GM13976 (cell line): ENCODE measurements at regions not wholly inside any gene's neighbourhood (a gene's known extent, or its start where the extent isn't known, plus 50 kb on each side); places are given as distances from the start of the nearest gene placed in this dataset.

ENCODE experiments used
- DNase-seq: peaks from one replicate; pipeline ENCODE4 v3.0.0; 2012; ENCODE audit warnings: low spot score
- in situ Hi-C: fragments of 300-500 bp; cut with MboI; formaldehyde crosslinking; loops from one replicate; pipeline ENCODE4 v1.12.0; 2022; ENCODE audit warnings: low sequenced_read_pairs, mixed read lengths, inconsistent platforms; ENCODE audit not compliant: unreplicated experiment
- TF ChIP-seq, protein P1 (sequence below): IDR thresholded peaks from 2 replicates; pipeline ENCODE4 v1.5.1; 2012; ENCODE audit warnings: borderline replicate concordance, mild to moderate bottlenecking; ENCODE audit not compliant: insufficient read depth; ENCODE audit errors: extremely low read depth, missing control alignments, control extremely low read depth

DNA sequence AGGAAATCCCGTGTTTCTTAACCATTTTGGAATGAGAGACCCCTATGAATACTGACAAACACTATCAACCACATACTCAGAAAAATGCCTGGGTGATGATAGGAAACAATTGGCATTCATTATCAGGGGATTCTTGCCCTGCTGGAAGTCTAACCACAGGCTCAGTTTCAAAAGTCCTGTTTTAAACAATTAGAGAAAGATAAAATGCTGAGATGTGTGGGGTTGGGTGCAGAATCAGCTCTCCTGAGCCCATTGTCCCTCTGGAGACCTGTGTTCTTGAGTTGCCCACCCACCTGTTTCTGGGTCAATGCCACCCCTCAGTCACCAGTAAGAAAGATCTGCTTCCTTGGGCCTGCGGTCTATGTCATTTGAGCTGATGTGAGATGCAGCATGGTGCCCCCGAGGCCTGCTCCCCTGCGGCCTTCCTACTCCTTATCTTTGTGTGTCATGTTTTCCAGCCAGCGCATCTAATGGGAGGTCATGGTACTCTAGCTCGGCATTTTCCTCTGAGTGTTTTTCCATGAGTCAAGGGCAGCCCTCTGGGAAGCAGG is 130.3 kb upstream of the PLXNA2 start:
- DNase-seq, result no peak
- in situ Hi-C loops, result no loop called here
- TF ChIP-seq, protein P1, sequence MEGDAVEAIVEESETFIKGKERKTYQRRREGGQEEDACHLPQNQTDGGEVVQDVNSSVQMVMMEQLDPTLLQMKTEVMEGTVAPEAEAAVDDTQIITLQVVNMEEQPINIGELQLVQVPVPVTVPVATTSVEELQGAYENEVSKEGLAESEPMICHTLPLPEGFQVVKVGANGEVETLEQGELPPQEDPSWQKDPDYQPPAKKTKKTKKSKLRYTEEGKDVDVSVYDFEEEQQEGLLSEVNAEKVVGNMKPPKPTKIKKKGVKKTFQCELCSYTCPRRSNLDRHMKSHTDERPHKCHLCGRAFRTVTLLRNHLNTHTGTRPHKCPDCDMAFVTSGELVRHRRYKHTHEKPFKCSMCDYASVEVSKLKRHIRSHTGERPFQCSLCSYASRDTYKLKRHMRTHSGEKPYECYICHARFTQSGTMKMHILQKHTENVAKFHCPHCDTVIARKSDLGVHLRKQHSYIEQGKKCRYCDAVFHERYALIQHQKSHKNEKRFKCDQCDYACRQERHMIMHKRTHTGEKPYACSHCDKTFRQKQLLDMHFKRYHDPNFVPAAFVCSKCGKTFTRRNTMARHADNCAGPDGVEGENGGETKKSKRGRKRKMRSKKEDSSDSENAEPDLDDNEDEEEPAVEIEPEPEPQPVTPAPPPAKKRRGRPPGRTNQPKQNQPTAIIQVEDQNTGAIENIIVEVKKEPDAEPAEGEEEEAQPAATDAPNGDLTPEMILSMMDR, result no peak

DNA sequence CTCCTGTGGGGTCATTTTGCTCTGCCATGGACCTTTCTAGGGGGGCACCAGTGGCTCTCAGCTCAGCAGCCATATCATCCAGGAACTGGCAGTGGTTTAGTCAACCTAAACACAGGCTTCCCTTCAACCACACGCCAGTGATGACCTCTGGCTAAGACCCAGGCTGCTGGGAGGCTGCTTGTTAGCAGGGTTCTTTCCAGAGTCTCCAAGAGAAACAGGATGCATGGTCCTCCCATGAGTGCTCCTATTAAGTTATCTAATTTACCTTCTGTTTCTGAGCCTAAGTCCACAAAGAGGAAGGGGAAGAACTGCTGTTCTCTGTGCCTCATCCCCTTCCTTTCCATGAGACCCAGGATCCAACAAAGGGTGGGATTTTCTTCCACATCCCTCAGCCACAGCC is 137.3 kb upstream of the PLXNA2 start:
- in situ Hi-C loops, result no loop called here
- TF ChIP-seq, protein P1, result no peak
- DNase-seq, result no peak

DNA sequence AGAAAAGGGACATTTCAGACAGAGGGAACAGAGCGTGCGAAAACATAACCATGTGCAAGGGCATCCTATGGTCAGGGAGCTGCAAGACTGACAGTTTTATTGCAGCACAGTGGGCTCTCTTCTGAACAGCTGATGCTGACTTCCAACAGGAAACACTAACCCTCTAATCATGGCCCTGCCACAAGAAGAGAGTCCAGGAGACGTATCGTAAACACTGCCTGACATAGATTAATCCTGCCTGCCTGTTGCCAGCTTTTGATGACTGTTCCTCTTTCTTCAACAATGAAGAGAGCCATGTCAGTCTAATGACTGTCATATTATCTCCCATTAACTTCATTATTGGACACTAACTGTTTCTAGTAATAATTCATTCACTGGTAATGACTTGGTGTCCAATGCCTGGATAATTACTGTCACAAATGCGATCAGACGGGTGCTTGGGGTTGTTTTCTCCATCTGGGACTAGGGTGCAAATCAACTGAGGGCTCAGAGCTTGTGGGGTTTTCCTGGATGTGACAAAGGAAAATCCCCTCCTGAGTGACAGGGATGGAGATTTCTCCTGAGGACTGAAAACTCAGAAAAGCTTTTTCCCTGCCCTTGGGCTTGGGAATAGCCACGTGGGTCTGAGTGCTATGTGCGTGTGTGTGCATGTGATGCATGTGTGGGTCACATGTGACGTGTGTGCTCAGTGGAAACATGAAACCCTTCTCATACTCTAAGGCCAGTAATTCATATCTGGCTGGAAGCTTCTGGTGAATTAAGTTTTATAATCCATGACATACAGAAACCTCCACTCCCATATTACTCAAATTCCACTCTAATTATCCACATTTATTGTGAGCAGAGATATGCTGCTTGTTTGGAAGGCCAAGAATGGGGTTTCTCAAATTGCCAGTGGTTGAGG is 144.0 kb upstream of the PLXNA2 start:
- DNase-seq, result no peak
- in situ Hi-C loops, result no loop called here
- TF ChIP-seq, protein P1, result no peak

DNA sequence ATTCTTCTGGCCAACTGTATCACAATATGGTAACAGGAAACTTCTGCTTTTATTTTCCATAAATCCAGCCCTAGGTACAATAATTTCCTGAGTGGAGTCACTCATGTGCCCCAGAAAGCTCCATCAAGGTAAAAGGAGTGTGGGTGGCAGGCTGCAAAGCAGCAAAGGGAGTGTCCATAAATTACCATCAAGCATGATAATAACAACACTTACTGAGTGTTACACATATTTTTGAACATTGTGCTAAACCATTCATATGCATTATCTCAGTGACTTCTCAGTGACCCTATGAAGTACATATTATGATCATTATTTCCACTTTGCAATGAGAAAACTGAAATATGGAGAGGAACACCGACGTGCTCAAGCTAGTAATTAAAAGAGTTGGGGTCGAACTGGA is 149.2 kb upstream of the PLXNA2 start:
- in situ Hi-C loops, result no loop called here
- no peak for DNase-seq
- TF ChIP-seq, protein P1, result no peak

DNA sequence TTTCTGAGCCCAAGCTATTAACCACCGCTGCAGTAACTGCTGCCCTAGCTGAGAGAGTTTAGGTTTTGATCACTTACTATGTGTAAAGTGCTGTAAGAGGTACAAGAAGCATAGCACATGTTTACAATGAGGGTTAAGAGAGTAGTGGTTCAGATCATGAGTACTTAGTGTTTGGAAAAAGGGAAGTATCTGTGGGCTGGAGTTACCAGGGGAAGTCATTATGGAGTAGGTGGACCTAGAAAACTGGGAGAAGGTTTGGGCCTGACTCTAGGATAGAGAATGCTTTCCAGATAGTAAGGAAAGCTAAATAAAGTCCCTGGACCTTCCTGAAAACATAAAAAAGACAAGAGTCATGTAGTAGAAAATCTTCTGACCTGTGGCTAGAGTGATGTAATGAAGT is 149.6 kb upstream of the PLXNA2 start:
- no peak for DNase-seq
- TF ChIP-seq, protein P1, result no peak
- in situ Hi-C loops, result no loop called here

DNA sequence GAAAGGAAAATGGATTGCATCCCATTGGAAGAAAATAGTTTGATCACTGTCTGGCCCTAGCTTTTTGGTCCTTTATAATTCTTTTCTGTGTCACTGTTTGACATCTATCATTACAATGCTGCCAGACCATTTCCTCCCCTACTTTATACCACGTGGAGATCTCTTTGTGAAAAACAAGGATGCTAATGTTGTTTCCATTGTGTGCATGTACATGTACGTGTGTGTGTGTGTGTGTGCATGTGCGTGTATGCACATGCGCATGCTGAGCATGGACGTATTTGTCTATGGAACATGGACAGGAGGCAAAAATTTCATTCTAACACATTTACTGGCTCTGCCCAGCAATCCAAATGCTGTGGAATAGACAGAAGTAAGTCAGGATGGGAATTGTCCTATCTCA is 153.1 kb upstream of the PLXNA2 start:
- in situ Hi-C loops, result no loop called here
- TF ChIP-seq, protein P1, result no peak
- no peak for DNase-seq
